GM18499 (cell line): ENCODE measurements at regions not wholly inside any gene's neighbourhood (a gene's known extent, or its start where the extent isn't known, plus 50 kb on each side); places are given as distances from the start of the nearest gene placed in this dataset.

Experiments
- ATAC-seq: cut with Tn5 transposase; IDR thresholded peaks from one replicate; pipeline ENCODE4 v1.9.1; 2021; ENCODE audit warnings: moderate number of reproducible peaks; ENCODE audit not compliant: insufficient read depth, unreplicated experiment

DNA sequence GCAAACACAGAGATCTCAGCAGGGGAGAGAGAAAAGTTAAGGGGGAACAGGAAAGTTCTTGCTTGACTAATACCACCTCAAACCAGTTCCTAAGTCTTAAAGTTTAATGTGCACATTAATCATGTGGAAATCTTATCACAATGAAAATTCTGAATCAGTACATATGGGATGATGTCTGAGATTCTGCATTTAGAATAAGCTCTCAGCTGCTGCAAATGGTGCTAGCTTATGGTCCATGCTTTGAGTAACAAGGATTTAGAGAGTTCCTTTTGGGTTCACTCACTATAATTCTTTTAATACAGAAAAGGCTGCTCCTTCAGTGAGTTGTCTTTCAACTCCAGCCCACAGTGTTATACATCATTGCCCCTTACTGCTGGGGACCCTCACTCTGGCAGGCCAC is 99.5 kb upstream of the THRB start:
- ATAC-seq, result no peak

- ATAC-seq, result no peak
Observed at GRCh38 chr3:24595796-24596195, 101.1 kb upstream of the THRB start.

DNA sequence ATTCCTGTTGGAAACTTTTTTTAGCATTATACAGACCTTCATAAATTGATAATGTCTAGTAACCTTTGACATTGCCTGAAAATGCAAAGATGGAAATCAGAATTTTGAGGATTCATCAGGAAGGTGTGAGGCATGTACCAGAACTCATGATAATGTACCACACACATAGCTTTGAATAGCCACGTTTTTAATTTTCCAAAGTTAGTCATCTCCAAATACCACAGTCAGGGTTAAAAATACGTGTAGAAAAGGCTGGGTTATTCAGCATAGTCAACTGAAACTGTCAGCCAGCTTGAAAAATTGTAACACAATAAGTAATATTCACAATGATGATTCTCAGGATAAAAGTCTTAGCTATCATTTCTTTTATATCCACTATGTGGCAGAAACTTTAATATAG is 102.0 kb upstream of the THRB start:
- no peak for ATAC-seq

- ATAC-seq, result no peak
Observed at GRCh38 chr3:24598695-24599470, 104.2 kb upstream of the THRB start.

GRCh38 chr3:24601066-24601939 is 106.7 kb upstream of the THRB start:
- no peak for ATAC-seq

DNA sequence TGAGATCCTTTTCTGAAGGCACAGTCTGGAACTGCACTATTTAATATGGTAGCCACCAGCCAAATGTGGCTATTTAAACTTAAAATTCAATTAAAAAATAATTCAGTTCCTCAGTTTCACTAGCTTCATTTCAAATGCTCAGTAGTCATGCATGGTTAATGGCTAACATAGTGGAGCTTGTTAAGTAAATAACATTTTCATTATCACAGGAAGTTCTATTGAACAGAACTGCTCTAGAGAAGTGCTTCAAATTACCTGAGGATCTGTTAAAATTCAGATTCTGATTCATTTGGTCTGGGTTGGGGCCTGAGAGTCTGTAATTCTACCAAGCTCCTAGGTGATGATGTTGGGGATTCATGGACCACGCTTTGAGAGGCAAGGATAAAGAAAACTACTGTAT is 109.6 kb upstream of the THRB start:
- no peak for ATAC-seq

- ATAC-seq, result no peak
Observed at GRCh38 chr3:24605511-24606028, 110.9 kb upstream of the THRB start.

DNA sequence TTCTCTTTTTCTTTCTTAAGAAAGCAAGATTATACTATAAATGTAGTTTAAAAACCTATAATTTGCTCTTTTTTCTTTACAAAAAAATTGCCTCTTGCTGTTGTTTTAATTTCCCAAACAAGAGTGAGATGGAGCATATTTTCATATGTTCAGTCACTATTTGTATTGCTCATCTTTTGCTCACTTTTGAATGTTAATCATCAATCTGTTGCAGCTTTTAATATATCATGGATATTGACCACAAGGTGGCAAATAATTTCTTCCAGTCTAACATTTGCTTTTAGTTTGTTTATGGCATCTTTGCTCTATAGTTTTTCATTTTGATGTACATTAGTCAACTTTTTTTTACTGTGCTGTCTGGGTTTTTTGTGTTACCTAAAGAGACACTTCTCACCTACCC is 112.6 kb upstream of the THRB start:
- no peak for ATAC-seq

DNA sequence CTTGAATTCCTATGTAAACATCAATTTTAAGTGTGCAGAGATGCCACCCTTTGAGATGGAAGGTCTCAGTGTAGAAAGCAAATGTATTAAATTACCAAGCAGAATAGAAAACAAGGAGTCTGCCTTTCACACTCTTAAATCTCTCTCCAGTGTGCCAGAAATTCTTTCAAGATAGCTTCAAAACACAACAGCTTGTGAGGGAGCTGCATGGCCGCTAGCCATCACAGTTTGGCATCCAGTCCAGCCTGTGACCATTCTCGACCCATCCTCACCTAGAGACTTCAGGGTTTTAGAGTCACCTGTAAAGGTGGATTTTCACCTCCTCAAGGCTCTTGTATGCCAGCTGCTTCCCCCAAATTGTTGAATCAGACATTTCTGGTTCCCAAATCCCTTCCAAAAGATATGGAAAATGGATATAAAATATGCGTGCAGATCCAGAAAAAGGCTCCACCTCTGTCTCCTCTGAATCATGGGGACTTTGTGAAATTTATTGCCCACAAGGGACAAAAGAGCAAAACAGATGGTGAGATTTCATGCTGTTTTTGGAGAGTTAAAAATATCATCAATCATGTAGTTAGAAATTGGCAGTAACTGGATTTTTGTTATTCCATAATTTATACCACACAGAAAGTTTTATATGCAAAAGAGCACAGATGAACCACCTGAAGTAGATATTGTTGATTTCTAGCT is 114.2 kb upstream of the THRB start:
- no peak for ATAC-seq

DNA sequence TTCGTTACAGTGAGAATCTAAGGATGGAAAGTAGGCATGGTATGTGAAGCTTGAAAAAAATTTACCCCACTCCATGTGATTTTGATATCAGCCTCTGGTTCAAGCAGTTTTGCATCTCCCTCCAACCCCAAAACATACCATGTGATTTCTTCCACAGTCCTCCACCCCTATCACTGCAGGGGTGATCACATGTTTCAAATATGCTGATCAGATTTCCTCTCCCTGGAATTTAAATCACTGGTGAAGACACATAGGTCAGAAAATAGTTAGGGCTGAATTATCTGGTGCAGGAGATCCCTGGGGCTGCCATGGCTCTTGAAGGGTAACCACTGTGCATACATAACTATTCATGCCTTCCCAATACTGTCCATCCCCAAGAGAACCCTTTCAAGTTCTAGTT is 119.7 kb upstream of the THRB start:
- ATAC-seq, result no peak

- ATAC-seq, result no peak
Observed at GRCh38 chr3:24615177-24615576, 120.5 kb upstream of the THRB start.

- no peak for ATAC-seq
Observed at GRCh38 chr3:24616110-24616829, 121.6 kb upstream of the THRB start.

DNA sequence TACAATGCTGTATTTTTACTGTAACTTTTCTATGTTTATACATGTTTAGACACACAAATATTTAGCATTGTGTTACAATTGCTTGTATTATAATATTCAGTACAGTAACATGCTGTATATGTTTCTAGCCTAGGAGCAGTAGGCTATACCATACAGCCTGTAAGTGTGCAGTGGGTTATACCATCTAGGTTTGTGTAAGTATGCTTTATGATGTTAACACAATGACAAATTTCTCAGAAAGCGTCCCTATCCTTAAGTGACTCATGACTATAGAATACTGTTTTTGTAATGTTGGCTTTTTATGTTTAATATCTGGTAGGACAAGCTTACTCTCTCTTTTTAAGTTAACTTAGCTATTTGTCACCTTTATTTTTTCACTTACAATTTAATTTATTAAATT is 127.5 kb upstream of the THRB start:
- ATAC-seq, result no peak

DNA sequence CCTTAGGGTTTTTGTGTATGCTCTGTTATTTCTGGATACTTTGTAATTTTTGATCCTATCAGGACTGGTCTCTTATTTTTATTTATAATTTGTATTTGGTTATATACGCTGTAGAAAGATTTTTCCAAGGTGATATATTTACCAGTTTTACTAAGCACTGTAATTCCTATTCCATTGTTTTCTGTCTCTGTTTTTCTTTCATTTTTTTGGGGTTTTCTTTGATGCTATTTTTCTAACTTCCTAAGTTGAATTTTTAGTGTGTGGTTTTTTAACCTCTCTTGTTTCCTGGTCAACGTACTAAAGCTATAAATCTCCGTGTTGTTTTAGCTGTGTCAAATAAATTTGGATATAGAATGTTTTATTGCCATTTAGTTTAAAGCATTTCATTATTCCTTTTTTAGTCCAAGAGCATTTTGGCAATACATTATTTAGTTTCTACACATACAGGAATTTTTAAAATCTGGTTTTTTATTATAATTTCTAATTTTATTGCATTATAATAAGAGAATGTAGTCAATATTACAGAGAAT is 128.1 kb upstream of the THRB start:
- no peak for ATAC-seq

GRCh38 chr3:24623657-24624056 is 129.0 kb upstream of the THRB start:
- no peak for ATAC-seq

DNA sequence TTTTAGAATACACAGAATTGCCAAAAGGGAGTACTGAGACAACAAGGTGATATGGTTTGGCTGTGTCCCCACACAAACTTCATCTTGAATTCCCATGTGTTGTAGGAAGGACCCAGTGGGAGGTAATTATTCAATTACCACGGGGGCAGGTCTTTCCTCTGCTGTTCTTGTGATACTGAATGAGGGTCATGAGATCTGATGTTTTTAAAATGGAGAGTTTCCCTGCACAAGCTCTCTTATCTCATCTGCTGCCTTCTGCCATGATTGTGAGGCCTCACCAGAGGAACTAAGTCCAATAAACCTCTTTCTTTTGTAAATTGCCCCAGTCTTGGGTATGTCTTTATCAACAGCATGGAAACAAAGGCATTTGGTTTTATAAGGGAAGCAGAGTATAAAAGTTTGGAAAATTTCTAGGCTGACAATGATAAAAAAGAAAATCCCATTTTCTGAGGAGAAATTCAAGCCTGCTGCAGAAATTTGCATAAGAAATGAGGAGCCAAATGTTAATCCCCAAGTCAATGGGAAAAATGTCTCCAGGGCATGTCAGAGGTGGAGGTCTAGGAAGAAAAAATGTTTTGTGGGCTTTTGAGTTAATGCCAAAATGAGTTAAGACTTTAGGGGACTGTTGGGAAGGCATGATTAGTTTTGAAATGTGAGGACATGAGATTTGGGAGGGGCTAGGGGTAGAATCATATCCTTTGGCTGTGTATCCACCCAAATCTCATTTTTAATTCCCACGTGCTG is 130.5 kb upstream of the THRB start:
- no peak for ATAC-seq

GRCh38 chr3:24628523-24629258 is 134.0 kb upstream of the THRB start:
- ATAC-seq, result no peak

GRCh38 chr3:24631481-24631880 is 136.8 kb upstream of the THRB start:
- ATAC-seq, result no peak

DNA sequence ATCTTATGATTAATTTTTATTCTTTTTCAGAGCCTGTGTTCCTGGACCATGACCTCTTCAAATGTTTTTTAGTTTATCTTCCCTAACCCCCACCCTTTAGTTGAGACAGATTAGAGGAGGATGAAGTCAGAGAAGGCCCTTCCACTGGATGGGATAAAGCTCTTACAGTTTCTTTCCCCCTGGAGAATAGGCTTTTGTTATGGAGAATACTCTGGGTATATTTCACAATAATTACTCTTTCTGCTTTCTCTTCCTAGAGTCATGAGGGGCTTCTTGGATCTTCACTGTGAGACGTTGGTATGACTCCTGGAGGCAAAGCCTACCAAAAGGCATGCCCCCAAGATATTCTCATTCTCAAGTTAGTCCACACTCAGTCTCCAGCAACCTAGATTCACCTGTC is 144.4 kb upstream of the THRB start:
- ATAC-seq, result no peak
